ENCODE measurements at regions not wholly inside any gene's neighbourhood (a gene's known extent, or its start where the extent isn't known, plus 50 kb on each side); places are given as distances from the start of the nearest gene placed in this dataset.

- no peak for DNase-seq (ENCODE audit: low read depth, low spot score)
These were observed 133.1 kb upstream of the CST7 start for GRCh38 chr20:24815931-24816330.

- no peak for DNase-seq (ENCODE audit: low read depth, low spot score)
These were observed 132.6 kb upstream of the CST7 start for GRCh38 chr20:24816431-24816830.

GRCh38 chr20:24816907-24817306 lies 132.2 kb upstream of the CST7 start:
- no peak for DNase-seq (ENCODE audit: low read depth, low spot score)

GRCh38 chr20:24817351-24817750 lies 131.7 kb upstream of the CST7 start:
- DNase-seq (ENCODE audit: low read depth, low spot score) = no peak

- no peak for DNase-seq (ENCODE audit: low read depth, low spot score)
These were observed 131.0 kb upstream of the CST7 start for GRCh38 chr20:24818056-24818455.

- no peak for DNase-seq (ENCODE audit: low read depth, low spot score)
These were observed 129.6 kb upstream of the CST7 start for GRCh38 chr20:24819331-24819965.

GRCh38 chr20:24820345-24820744 lies 128.7 kb upstream of the CST7 start:
- DNase-seq (ENCODE audit: low read depth, low spot score) = no peak

- no peak for DNase-seq (ENCODE audit: low read depth, low spot score)
These were observed 127.7 kb upstream of the CST7 start for GRCh38 chr20:24821391-24821790.

GRCh38 chr20:24823176-24823784 lies 125.8 kb upstream of the CST7 start:
- DNase-seq (ENCODE audit: low read depth, low spot score) = no peak

- no peak for DNase-seq (ENCODE audit: low read depth, low spot score)
These were observed 124.9 kb upstream of the CST7 start for GRCh38 chr20:24823989-24824693.

GRCh38 chr20:24825591-24825990 lies 123.5 kb upstream of the CST7 start:
- DNase-seq (ENCODE audit: low read depth, low spot score) = no peak

- no peak for DNase-seq (ENCODE audit: low read depth, low spot score)
These were observed 121.3 kb upstream of the CST7 start for GRCh38 chr20:24827603-24828295.

GRCh38 chr20:24828992-24829648 lies 119.9 kb upstream of the CST7 start:
- no peak for DNase-seq (ENCODE audit: low read depth, low spot score)

- DNase-seq (ENCODE audit: low read depth, low spot score) = no peak
These were observed 119.3 kb upstream of the CST7 start for GRCh38 chr20:24829649-24830370.

GRCh38 chr20:24830649-24831048 lies 118.4 kb upstream of the CST7 start:
- no peak for DNase-seq (ENCODE audit: low read depth, low spot score)

- no peak for DNase-seq (ENCODE audit: low read depth, low spot score)
These were observed 117.8 kb upstream of the CST7 start for GRCh38 chr20:24831232-24831631.

GRCh38 chr20:24832518-24832917 lies 116.6 kb upstream of the CST7 start:
- DNase-seq (ENCODE audit: low read depth, low spot score) = no peak

GRCh38 chr20:24833592-24833991 lies 115.5 kb upstream of the CST7 start:
- DNase-seq (ENCODE audit: low read depth, low spot score) = no peak

GRCh38 chr20:24834310-24834709 lies 114.8 kb upstream of the CST7 start:
- no peak for DNase-seq (ENCODE audit: low read depth, low spot score)

GRCh38 chr20:24835195-24835594 lies 113.9 kb upstream of the CST7 start:
- DNase-seq (ENCODE audit: low read depth, low spot score) = no peak

- DNase-seq (ENCODE audit: low read depth, low spot score) = no peak
These were observed 113.0 kb upstream of the CST7 start for GRCh38 chr20:24836041-24836533.

All from astrocyte of the hippocampus (primary cell).